MM.1S (cell line): ENCODE measurements at regions not wholly inside any gene's neighbourhood (a gene's known extent, or its start where the extent isn't known, plus 50 kb on each side); places are given as distances from the start of the nearest gene placed in this dataset.

Source experiments
- CTCF ChIP-seq: fragments of 300-600 bp; sonication (generic); IDR thresholded peaks from 2 replicates; pipeline ENCODE4 v1.5.1; 2016; ENCODE audit warnings: antibody characterized with exemption, low read length, mixed read lengths
- EZH2 ChIP-seq: fragments of 300-600 bp; sonication (generic); optimal IDR thresholded peaks from 2 replicates; pipeline ENCODE3; 2017; ENCODE audit warnings: low read depth, mild to moderate bottlenecking, antibody characterized with exemption, low read length, mixed read lengths
- EZH2phosphoT487 ChIP-seq: fragments of 300-600 bp; sonication (generic); IDR thresholded peaks from 2 replicates; pipeline ENCODE4 v1.6.1; 2018; ENCODE audit warnings: antibody characterized with exemption, low read length

DNA sequence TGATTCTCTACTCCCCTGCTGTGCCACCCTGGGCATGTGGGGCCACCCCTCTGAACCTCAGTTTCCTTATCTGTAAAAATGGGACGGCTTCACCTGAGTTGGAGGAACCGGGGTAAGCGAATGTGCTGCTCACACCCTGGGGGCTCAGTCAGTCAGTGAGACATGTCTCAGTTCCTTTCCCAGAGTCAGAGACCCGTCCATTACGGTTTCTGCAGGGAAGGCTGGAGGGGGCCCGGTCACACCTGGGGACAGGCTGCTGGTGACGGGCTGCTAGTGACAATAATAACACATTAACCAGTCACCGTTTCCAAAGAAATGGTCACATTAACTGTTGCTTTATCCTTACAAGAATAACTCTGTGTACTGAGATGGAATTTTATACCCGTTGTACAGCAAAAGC lies 282.4 kb downstream of the NSG2 start:
- TF ChIP-seq CTCF = no peak
- TF ChIP-seq EZH2 = no peak
- TF ChIP-seq EZH2phosphoT487 = no peak
